PC-3 (cell line): ENCODE measurements at regions not wholly inside any gene's neighbourhood (a gene's known extent, or its start where the extent isn't known, plus 50 kb on each side); places are given as distances from the start of the nearest gene placed in this dataset.

Experiments
- EZH2phosphoT487 ChIP-seq: fragments of 300-600 bp; sonication (generic); IDR thresholded peaks from 2 replicates; pipeline ENCODE4 v1.6.1; 2018; ENCODE audit warnings: mild to moderate bottlenecking, antibody characterized with exemption, low read length, borderline replicate concordance
- TF ChIP-seq, protein P1 (sequence below): fragments of 300-600 bp; sonication (generic); conservative IDR thresholded peaks from 2 replicates; pipeline ENCODE4 v1.5.1; 2017; ENCODE audit warnings: antibody characterized with exemption, low read depth, mild to moderate bottlenecking, low read length

DNA sequence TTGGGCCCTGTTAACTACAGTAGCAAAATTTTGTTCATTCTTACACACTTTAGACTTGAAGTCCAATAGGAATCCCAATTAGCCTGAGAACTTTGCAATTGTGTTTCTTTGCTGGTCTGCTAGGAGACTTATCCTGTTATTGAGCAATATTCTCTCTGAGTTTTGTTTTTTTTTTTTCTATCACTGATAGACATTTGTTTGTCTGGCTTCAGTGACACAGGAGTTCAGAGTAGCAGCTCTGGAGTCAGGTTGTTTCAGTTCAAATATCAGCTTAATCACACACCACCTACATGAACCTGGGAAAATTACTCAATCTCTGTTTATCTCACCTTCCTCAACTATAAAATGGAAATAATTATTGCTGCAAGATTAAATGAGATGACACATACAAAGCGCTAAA, 360.2 kb upstream of the POU3F3 start:
- TF ChIP-seq EZH2phosphoT487 = no peak
- TF ChIP-seq, protein P1, sequence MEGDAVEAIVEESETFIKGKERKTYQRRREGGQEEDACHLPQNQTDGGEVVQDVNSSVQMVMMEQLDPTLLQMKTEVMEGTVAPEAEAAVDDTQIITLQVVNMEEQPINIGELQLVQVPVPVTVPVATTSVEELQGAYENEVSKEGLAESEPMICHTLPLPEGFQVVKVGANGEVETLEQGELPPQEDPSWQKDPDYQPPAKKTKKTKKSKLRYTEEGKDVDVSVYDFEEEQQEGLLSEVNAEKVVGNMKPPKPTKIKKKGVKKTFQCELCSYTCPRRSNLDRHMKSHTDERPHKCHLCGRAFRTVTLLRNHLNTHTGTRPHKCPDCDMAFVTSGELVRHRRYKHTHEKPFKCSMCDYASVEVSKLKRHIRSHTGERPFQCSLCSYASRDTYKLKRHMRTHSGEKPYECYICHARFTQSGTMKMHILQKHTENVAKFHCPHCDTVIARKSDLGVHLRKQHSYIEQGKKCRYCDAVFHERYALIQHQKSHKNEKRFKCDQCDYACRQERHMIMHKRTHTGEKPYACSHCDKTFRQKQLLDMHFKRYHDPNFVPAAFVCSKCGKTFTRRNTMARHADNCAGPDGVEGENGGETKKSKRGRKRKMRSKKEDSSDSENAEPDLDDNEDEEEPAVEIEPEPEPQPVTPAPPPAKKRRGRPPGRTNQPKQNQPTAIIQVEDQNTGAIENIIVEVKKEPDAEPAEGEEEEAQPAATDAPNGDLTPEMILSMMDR = no peak
